ENCODE measurements at regions not wholly inside any gene's neighbourhood (a gene's known extent, or its start where the extent isn't known, plus 50 kb on each side); places are given as distances from the start of the nearest gene placed in this dataset.
A peak's percentile ranks its signal among the peaks of the same experiment; 100 is the strongest.
"Not testable (repeated sequence)": the region's sequence is repeated elsewhere in the genome, so short reads cannot be mapped to it uniquely, and the experiment has no call there.

DNA sequence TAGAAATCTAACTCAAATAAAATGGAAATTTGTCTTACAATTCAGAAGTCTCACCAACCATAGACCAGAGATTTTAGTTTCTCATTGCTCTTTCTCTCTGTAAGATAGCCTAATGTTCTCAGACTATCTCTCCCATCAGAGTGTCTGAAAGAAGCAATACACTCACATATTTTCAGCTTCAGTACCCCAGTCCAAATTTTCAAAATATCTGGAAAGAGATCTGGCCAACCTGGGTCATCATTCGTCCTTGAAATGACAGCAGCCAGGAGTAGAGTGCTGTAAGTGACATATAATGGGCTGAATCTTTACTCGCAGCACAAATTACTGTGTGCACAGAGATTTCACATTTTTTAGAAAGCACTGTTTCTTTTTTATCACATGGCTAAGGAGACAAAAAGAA is 313.3 kb upstream of the PRR16 start:
- no peak for DNase-seq (ENCODE audit: low read depth)

DNA sequence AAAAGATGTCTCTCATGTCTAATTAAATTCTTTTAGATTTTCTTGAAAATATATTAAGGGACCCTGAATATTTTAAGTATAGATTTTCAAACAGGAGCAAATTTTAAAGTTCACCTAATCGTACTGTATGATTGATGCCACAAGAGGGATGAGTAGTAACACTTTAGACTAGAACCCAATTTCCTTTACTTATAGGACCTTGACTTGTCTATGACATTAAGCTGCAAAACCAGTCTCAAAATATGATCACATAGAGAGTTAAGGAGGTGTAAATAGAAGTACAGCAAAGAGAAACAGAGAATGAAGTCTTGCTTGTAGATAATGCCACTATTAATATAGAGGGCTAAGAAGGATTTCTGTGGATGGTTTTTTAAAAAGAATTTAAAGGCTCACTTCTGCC is 312.9 kb upstream of the PRR16 start:
- DNase-seq (ENCODE audit: low read depth), result no peak

DNA sequence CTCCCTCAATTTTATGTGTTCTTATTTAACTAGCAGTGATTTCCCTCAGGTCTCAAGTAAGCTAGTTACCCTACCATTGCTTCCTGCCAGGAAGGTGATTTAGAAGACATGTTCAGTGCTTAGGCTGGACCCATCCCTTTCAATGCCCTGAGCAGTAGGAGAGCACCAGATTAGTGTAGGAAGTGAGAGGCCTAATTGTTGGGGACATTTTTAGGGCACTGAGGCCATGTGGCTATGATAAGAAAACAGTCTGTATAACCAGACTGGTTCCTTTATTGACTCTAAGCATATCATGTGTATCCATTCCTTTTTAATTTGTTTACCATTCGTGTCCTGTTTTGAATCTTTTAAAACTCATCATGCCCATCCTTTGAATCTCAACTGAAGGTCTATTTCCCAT is 312.3 kb upstream of the PRR16 start:
- no peak for DNase-seq (ENCODE audit: low read depth)

DNA sequence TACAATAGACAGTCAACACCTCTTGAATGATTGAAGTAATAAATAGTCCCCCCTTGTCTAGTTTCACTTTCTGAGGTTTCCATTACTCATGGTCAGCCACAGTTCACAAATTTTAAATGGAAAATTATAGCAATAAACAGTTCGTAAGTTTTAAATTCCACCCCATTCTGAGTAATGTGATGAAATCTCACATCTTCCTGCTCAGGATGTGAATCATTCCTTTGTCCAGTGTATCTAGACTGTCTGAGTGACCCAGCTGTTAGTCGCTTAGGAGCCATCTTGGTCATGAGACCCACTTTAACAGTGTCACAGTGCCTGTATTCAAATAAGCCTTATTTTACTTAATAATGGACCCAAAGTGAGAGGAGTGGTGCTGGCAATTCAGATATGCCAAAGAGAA is 311.6 kb upstream of the PRR16 start:
- peak; percentile 79 for DNase-seq (ENCODE audit: low read depth)

DNA sequence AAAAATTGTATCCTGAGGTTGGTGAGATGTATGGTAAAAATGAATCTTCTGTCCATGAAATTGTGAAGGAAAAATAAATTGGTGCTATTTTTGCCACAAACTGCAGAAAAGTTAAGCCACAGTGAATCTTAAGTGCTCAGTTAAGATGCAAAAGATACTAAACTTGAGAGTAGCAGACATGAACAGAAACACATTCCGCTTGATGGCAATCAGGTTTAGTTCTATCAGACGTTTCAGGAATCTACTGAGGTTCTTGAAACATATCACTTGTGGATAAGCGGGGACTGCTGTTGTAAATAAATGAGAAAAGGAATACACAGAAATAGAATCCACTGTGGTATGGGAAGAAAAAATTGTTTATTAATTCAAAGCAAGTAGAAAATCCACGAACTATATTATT is 311.2 kb upstream of the PRR16 start:
- DNase-seq (ENCODE audit: low read depth), result no peak

DNA sequence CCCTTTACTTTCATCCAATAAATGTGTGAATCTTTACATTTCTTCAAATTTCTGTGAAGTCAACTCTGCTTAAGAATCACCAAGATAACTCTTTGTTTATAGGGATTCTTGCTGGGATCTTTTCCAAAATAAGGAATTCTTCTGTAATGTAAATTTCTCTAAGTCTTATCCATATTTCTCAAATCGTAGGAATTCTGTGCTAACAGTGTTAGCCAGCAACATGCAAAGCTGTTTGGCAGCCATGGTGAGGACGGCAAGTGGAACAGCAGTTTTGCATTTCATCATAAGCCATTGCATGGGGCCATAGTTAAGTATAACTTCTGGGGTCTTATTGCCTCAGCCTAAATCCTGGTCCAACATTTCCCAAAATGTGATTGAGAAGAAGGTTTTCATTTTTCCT is 310.5 kb upstream of the PRR16 start:
- no peak for DNase-seq (ENCODE audit: low read depth)

DNA sequence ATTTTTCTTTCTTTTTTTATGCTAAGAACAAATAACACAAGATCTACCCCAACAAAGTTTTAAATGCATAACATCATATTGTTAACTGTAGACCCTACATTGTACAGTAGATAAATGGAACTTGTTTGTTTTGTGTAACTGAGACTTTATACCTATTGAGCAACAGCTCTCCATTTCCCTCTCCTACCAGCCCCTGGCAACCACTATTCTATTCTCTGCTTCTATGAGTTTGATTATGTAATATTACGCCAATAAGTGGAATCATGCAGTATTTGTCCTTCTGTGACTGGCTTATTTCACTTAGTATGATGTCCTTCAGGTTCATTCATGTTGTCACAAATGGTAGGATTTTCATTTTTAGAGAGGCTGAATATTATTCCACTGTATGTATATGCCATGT is 308.2 kb upstream of the PRR16 start:
- no peak for DNase-seq (ENCODE audit: low read depth)

DNA sequence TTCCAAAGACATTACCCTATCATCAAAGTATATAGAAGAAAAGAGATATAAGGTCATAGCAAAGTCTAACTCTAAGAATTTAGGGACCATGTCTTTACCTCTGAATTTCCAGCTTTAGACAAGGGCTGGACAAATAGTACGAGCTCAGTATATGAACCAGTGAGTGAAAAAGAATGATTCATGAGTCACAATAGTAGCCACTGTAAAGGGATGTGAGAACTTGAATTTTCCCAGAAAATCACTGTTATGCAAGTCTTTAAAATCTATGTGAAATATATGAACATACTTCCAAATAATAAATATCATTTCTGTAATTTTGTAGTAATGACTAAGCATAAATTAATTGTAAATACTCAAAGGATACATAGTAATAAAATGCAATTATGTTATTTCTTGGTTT is 305.9 kb upstream of the PRR16 start:
- no peak for DNase-seq (ENCODE audit: low read depth)

DNA sequence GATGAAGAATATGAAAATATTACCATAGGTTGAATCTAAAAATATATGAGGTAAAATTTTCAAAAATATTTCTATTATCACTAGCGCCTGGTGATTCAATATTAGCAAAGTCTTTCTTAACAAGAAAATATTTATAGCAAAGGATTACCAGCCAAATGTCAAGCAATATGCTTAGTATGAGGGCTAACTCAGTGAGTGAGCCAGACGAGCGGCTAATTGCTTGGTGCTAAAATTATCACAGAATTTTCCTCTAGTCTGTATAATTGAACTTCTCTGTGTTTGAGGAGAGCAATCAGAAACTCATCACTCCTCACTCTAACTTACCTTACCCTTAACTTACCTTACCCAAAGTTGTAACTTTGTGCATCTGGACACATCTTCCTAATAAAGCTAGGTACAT is 304.9 kb upstream of the PRR16 start:
- no peak for DNase-seq (ENCODE audit: low read depth)

DNA sequence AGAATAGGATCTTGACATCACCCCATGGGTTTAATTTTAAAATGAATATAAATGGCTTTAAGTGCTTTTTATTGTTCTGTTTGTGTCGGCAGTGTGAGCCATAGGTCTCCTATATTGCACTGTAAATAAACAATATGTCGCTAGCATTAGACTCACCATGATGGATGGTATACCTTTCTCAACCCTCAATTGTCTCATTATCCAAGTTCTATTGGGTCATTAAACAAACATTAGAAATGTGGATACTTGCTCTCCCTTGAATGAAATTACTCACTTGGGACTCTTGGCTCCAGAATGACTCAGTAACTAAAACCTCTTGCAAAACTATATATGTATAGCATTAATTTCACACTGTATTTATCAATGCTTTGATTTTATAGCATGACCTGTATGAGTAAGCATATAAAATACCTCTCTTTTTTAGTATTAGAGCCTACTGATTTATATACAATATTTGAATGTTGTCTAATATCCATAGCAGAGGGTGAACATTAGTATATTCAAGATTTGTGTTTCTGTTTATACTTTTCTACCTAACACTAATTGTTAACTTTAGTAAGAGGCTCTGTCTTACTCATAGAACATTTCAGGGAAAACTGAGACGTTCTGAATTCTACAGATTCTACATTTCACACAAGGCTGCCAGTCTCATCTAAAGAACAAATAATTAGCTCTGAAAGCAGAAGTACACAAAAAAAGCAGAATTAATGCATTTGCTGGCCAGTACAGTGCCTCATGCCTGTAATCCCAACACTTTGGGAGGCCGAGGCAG is 303.8 kb upstream of the PRR16 start:
- DNase-seq (ENCODE audit: low read depth), result peak; percentile 65

DNA sequence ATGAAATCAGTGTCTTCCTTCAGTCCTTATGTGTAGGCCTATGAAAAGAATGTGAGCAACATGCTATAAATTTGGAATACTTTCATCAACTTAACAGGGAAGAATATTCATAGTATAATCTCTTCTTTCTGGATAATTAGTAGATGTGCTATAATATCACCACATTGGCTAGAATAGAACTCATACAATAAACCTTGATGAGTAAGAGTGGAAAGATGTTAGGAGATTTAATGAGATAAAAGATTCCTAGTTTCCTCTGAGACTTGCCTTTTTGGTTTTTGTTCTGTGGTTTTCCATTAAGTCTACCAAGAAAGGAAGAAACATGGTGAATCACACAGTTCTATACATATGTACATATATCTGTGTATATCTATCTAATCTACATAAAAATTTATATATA is 301.8 kb upstream of the PRR16 start:
- DNase-seq (ENCODE audit: low read depth), result no peak

DNA sequence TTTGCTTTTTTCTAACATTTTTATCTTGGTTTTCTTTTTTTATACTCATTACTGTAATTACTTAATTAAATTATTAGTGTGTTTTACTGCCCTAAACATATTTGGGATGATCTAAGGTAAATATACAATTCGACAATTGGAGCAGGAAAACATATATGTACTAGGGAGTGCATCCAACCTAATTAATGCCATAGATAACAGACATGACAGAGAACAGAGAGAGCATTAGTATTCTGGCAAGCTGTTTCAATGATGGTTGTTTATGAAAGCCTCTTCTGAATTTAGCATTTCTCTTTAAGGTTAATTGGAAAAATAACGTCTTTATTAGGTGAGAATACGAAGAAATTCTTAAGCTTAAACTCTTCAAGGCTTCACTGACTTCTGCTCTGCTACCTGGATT is 300.1 kb upstream of the PRR16 start:
- no peak for DNase-seq (ENCODE audit: low read depth)

DNA sequence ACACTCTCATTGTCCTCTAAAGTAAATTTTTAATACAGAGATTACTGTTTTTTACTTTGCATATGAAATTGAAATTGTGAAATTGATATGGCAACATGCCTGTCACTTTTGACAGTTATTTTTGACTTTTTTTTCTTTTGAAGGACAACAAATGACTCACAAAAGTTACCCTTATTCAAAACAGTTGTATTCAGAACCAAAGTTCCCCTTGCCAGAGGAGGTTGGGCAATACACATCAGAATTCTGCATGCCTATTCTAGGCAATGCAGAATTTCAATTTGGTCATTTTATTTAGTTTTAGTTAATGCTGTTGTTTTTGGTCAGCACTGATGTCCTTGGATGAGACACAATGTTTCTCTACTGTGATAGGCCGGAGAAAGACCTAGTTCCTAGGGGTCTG is 299.1 kb upstream of the PRR16 start:
- no peak for DNase-seq (ENCODE audit: low read depth)

DNA sequence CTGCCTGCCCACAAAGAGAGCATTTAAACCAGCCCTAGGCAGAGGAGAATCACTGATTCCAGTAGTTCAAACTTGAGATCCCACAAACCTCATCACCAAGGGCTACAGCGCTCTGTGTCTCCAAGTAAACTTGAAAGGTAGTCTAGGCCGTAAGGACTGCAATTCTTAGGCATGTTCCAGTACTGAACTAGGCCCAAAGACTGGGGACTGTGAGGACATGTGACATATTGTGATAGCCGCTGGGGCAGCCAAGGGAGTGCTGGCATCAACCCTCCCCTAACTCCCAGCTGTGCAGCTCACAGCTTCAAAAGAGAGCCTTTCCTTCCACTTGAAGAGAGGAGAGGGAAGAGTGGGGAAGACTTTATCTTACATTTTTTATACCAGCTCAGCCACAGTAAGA is 291.0 kb upstream of the PRR16 start:
- DNase-seq (ENCODE audit: low read depth), result no peak

DNA sequence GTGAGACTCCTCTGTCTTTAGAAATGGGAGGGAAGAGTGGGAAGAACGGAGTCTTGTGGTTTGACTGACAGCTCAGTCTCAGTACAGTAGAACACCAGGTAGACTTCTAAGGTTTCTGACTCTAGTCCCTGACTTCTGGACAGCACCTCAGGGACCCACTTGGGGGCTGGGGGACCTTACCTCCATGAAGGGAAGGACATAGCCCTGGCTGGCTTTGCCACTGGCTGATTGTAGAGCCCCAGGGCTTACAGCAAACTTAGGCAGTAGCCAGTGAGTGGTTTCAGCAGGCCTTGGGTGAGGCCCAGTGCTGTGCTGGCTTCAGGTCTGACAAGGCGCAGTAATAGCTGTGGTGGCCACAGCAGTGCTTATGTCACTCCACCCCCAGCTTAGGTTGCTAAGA is 290.0 kb upstream of the PRR16 start:
- DNase-seq (ENCODE audit: low read depth), result no peak

DNA sequence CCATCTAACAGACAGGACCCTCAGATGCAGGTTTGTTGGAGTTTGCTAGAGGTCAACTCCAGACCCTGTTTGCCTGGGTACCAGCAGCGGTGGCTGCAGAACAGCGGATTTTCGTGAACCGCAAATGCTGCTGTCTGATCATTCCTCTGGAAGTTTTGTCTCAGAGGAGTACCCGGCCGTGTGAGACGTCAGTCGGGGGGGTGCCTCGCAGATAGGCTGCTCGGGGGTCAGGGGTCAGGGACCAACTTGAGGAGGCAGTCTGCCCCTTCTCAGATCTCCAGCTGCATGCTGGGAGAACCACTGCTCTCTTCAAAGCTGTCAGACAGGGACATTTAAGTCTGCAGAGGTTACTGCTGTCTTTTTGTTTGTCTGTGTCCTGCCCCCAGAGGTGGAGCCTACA is 282.9 kb upstream of the PRR16 start:
- DNase-seq (ENCODE audit: low read depth), result not testable (repeated sequence)

DNA sequence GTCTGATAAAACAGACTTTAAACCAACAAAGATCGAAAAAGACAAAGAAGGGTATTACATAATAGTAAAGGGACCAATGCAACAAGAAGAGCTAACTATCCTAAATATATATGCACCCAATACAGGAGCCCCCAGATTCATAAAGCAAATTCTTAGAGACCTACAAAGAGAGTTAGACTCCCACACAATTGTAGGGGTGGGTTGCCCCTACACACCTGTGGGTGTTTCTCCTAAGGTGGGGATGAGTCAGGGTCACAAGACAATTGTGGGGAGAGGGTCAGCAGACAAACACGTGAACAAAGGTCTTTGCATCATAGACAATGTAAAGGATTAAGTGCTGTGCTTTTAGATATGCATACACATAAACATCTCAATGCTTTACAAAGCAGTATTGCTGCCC is 269.4 kb upstream of the PRR16 start:
- not testable (repeated sequence) for DNase-seq (ENCODE audit: low read depth)

DNA sequence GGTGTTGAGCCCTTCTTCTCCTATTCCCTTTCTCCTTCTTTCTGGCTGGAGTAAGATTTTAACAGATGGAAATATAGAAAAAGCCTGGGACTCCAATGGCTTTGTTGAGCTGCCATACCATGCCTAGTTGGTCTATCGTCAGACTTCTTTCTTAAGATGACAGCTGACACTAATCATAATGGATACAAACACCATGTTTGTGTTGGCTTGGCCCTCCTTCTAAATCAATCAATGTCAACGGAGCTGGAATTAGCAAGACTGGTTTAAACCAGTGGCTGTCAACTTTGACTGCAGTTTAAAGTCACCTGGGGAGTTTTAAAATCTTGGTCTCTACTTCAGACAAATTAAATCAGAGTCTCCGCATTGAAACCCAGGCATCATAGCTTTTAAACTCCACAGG is 264.5 kb upstream of the PRR16 start:
- no peak for DNase-seq (ENCODE audit: low read depth)

DNA sequence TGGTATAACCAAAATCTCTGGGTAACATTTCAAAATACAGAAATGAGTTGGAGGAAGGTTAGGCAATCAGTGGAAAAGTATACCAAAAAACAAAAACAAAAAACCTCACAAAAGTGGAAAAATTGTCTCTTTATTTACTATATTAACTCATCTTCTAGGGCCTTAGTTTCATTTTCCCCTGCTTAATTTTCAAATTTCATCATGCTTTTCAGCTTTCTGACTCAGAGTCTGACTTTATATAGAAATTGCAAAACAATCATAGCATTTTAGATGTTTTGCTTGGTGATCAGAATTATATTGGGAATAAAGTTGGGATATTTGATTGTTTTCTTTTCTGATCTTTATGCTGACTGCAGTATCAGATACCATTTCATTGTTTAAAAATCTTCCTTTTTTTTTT is 257.0 kb upstream of the PRR16 start:
- no peak for DNase-seq (ENCODE audit: low read depth)

DNA sequence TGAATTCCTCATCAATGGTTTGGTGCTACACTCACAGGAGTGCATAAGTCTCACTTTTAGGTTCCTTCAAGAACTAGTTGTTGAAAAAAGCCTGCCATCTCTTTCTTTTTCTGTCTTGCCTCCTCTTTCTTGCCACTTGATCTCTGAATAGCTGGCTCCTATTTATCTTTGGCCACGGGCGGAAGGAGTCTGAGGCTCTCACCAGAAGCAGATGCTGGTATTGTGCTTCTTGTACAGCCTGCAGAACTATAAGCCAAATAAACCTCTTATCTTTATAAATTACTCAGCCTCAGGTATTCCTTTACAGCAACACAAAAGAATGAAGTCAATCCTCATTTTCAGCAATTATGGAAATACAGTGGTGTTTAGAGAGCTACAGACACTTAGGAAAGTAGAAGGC is 247.1 kb upstream of the PRR16 start:
- DNase-seq (ENCODE audit: low read depth), result no peak

DNA sequence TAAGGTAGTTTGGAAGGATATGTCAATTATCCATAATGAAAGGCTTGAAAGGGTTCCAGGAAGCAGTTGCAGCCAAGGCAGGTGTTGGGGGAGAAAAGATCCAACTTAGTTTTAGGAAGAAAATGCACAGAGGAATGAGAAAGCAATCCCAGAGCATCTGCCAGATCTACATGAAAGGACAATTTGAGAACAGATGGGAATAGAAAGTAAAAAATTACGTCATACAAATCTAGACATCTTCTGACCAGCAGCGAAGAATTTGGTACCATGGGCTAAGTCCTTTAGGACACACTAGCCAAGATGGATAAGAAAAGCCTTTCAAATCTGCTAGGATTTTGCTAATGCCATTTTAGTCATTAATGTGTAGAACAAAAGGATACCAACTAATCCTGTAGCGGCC is 244.1 kb upstream of the PRR16 start:
- DNase-seq (ENCODE audit: low read depth), result no peak

DNA sequence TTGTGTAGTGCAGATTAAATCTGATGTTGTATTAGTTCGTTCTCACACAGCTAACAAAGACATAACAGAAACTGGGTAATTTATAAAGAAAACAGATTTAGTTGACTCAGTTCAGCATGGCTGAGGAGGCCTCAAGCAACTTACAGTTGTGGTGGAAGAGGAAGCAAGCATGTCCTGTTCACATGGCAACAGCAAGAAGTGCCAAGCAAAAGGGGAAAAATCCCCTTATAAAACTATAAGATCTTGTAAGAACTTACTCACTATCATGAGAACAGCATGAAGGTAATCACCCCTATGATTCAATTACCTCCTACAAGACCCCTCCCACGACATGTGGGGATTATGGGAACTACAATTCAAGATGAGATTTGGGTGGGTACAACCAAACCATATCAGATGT is 238.6 kb upstream of the PRR16 start:
- DNase-seq (ENCODE audit: low read depth), result no peak

DNA sequence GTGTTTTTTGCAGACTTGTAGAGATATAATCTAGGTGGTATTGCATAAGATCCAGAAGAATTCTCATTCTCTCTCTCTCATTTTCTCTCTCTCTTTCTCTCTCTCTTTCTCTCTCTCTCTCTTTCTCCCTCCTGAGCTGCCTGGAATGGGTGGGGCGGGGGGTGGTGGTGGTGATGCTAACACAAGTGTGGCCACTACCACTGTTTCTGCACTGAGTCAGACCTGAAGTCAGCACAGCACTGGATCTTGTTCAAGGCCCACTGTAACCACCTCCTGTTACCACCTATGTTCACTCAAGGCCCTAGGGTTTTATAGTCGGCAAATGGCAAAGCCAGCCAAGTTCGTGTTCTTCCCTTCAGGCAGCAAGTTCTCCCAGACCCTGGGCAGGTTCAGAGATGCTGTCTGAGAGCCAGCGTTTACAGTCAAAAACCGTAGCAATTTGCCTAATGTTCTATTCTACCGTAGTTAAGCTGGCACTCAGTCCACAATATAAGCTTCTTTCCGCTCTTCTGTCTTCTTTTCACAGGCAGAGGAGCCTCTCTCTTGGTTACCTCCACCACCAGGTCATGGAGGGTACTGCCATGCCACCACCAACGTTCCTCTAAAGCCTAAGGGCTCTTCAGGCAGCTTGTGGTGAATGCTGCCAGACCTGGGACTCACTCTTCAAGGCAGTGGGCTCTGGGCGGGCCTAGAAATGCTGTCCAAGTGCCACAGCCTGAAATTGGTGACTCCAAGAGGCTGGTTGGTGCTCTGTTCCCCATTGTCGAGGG is 235.7 kb upstream of the PRR16 start:
- DNase-seq (ENCODE audit: low read depth), result peak; percentile 19

DNA sequence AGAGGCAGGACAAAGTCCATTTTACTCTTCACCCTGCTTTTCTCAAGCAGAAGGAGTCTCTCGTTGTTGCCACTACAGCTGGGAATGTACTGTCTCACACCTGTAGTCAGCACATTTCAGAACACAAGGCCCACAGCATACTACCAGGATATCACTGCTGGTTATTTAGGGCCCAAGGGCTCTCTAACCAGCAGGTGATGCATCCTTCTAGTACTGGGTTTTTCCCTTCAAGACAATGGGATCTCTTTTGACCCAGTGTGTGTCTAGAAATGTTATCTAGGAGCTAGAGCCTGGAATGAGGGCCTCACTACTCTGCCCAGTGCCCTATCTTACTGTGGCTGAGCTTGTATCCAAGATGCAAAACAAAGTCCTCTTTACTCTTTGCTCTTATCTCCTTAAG is 235.1 kb upstream of the PRR16 start:
- DNase-seq (ENCODE audit: low read depth), result no peak

Measured in Daoy (cell line).